ENCODE measurements at regions not wholly inside any gene's neighbourhood (a gene's known extent, or its start where the extent isn't known, plus 50 kb on each side); places are given as distances from the start of the nearest gene placed in this dataset.

- H3K4me3 ChIP-seq (replicated peaks in 1 of 4; ENCODE audit: control extremely low read depth in 1 of 4, insufficient read depth in 1 of 4, low read depth in 3 of 4, low read length in 4 of 4): no peak overlapping the region
- H3K27ac ChIP-seq (ENCODE audit: insufficient read depth, low read length): no peak overlapping the region
- H3K9me3 ChIP-seq (ENCODE audit: control insufficient read depth, insufficient read depth, low read depth, low read length): no peaks in the 10 kb centered on the region
- no peak for TF ChIP-seq EZH2 (IDR thresholded peaks at IDR 0.05; ENCODE audit: low read length, missing control alignments)
- TF ChIP-seq CTCF (conservative IDR thresholded peaks at IDR 0.05 in 1 of 2, IDR thresholded peaks at IDR 0.05 in 1 of 2; ENCODE audit: low read depth in 1 of 2, low read length in 2 of 2): no peak
- no peak overlapping the region for H2AFZ ChIP-seq (ENCODE audit: low read length)
- no peaks in the 10 kb centered on the region for H4K20me1 ChIP-seq (ENCODE audit: control insufficient read depth, extremely low read depth, insufficient read depth, low read length)
- no peak overlapping the region for H3K4me2 ChIP-seq (ENCODE audit: extremely low read depth, insufficient read depth, low read length)
- no peak overlapping the region for H3K9ac ChIP-seq (ENCODE audit: insufficient read depth, low read length)
- no peaks in the 10 kb centered on the region for H3K4me1 ChIP-seq (ENCODE audit: control insufficient read depth, extremely low read depth, insufficient read depth, low read length)
- no peaks in the 10 kb centered on the region for H3K36me3 ChIP-seq (ENCODE audit: control insufficient read depth, insufficient read depth, low read length)
- DNase-seq (ENCODE audit: low read depth in 2 of 2): no peak
- no peaks in the 10 kb centered on the region for H3K79me2 ChIP-seq (ENCODE audit: control insufficient read depth, insufficient read depth, low read length)
- H3K27me3 ChIP-seq (ENCODE audit: control insufficient read depth, insufficient read depth, low read length): no peaks in the 10 kb centered on the region
These were observed 70.7 kb upstream of the TAPT1 start for GRCh38 chr4:16297003-16297402.

GRCh38 chr4:16294455-16294854 lies 68.2 kb upstream of the TAPT1 start:
- Histone ChIP-seq H3K79me2 (ENCODE audit: control insufficient read depth, insufficient read depth, low read length) (no peaks in the 10 kb centered on the region), H2AFZ (ENCODE audit: low read length) (no peak overlapping the region), H3K27me3 (ENCODE audit: control insufficient read depth, insufficient read depth, low read length) (peaks cover under 1% of the 10 kb centered on the region), H4K20me1 (ENCODE audit: control insufficient read depth, extremely low read depth, insufficient read depth, low read length) (no peaks in the 10 kb centered on the region), H3K4me1 (ENCODE audit: control insufficient read depth, extremely low read depth, insufficient read depth, low read length) (no peaks in the 10 kb centered on the region), H3K27ac (ENCODE audit: insufficient read depth, low read length) (no peak overlapping the region), H3K9ac (ENCODE audit: insufficient read depth, low read length) (no peak overlapping the region), H3K36me3 (ENCODE audit: control insufficient read depth, insufficient read depth, low read length) (no peaks in the 10 kb centered on the region), H3K4me2 (ENCODE audit: extremely low read depth, insufficient read depth, low read length) (no peak overlapping the region), H3K9me3 (ENCODE audit: control insufficient read depth, insufficient read depth, low read depth, low read length) (no peaks in the 10 kb centered on the region), H3K4me3 (replicated peaks in 1 of 4; ENCODE audit: control extremely low read depth in 1 of 4, insufficient read depth in 1 of 4, low read depth in 3 of 4, low read length in 4 of 4) (no peak overlapping the region)
- DNase-seq (ENCODE audit: low read depth in 2 of 2): peak in 1 of 2 donors; percentile 64
- TF ChIP-seq CTCF (conservative IDR thresholded peaks at IDR 0.05 in 1 of 2, IDR thresholded peaks at IDR 0.05 in 1 of 2; ENCODE audit: low read depth in 1 of 2, low read length in 2 of 2): no peak
- no peak for TF ChIP-seq EZH2 (IDR thresholded peaks at IDR 0.05; ENCODE audit: low read length, missing control alignments)

- DNase-seq (ENCODE audit: low read depth in 2 of 2): no peak
- Histone ChIP-seq H3K4me1 (ENCODE audit: control insufficient read depth, extremely low read depth, insufficient read depth, low read length) (no peaks in the 10 kb centered on the region), H3K79me2 (ENCODE audit: control insufficient read depth, insufficient read depth, low read length) (no peaks in the 10 kb centered on the region), H3K27ac (ENCODE audit: insufficient read depth, low read length) (no peak overlapping the region), H3K27me3 (ENCODE audit: control insufficient read depth, insufficient read depth, low read length) (peaks cover 2% of the 10 kb centered on the region), H3K9ac (ENCODE audit: insufficient read depth, low read length) (no peak overlapping the region), H4K20me1 (ENCODE audit: control insufficient read depth, extremely low read depth, insufficient read depth, low read length) (no peaks in the 10 kb centered on the region), H3K36me3 (ENCODE audit: control insufficient read depth, insufficient read depth, low read length) (no peaks in the 10 kb centered on the region), H3K4me3 (replicated peaks in 1 of 4; ENCODE audit: control extremely low read depth in 1 of 4, insufficient read depth in 1 of 4, low read depth in 3 of 4, low read length in 4 of 4) (no peak overlapping the region), H3K9me3 (ENCODE audit: control insufficient read depth, insufficient read depth, low read depth, low read length) (no peaks in the 10 kb centered on the region), H3K4me2 (ENCODE audit: extremely low read depth, insufficient read depth, low read length) (no peak overlapping the region), H2AFZ (ENCODE audit: low read length) (no peak overlapping the region)
- TF ChIP-seq CTCF (conservative IDR thresholded peaks at IDR 0.05 in 1 of 2, IDR thresholded peaks at IDR 0.05 in 1 of 2; ENCODE audit: low read depth in 1 of 2, low read length in 2 of 2) (no peak), EZH2 (IDR thresholded peaks at IDR 0.05; ENCODE audit: low read length, missing control alignments) (no peak)
These were observed 67.1 kb upstream of the TAPT1 start for GRCh38 chr4:16293210-16293838.
